Keratinocyte (primary cell): ENCODE measurements at regions not wholly inside any gene's neighbourhood (a gene's known extent, or its start where the extent isn't known, plus 50 kb on each side); places are given as distances from the start of the nearest gene placed in this dataset.

ENCODE experiments used
- EZH2 ChIP-seq: IDR thresholded peaks from one replicate; pipeline ENCODE4 v1.6.1; 2012; ENCODE audit warnings: inconsistent platforms, mild to moderate bottlenecking, low read length, moderate library complexity
- TF ChIP-seq, protein P1 (sequence below), 3 experiments: IDR thresholded peaks in 1 of 3; conservative IDR thresholded peaks in 1 of 3; optimal IDR thresholded peaks in 1 of 3; 2 replicates in 2 of 3; 3 replicates in 1 of 3; pipeline versions ENCODE3 to v1.5.1; 2011; ENCODE audit warnings: low read length in 3 of 3, mild to moderate bottlenecking in 3 of 3, moderate library complexity in 2 of 3, control low read depth in 1 of 3, inconsistent platforms in 1 of 3; ENCODE audit not compliant: insufficient read depth in 2 of 3; ENCODE audit errors: extremely low read depth in 1 of 3

DNA sequence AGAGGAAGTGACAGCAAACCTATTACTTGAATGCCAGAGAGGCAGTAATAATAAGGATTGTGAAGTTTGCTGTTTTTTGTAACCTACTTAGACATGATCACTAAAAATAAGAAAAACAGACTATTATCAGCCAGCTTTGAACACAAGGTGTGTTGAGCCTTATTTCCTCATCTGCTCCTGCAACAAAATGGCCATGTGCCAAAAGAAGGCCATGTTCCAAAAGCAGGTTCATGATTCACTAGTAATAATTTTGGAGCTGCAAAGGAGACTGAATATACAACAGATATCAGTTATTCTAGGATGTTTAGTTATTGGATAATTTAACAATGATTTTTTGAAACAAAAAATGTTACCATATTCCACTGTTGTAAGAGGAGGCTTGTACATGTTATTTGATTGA, 578.7 kb downstream of the SQOR start:
- TF ChIP-seq, protein P1, sequence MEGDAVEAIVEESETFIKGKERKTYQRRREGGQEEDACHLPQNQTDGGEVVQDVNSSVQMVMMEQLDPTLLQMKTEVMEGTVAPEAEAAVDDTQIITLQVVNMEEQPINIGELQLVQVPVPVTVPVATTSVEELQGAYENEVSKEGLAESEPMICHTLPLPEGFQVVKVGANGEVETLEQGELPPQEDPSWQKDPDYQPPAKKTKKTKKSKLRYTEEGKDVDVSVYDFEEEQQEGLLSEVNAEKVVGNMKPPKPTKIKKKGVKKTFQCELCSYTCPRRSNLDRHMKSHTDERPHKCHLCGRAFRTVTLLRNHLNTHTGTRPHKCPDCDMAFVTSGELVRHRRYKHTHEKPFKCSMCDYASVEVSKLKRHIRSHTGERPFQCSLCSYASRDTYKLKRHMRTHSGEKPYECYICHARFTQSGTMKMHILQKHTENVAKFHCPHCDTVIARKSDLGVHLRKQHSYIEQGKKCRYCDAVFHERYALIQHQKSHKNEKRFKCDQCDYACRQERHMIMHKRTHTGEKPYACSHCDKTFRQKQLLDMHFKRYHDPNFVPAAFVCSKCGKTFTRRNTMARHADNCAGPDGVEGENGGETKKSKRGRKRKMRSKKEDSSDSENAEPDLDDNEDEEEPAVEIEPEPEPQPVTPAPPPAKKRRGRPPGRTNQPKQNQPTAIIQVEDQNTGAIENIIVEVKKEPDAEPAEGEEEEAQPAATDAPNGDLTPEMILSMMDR (optimal IDR thresholded peaks at IDR 0.05 in 1 of 3, IDR thresholded peaks at IDR 0.05 in 1 of 3, conservative IDR thresholded peaks at IDR 0.05 in 1 of 3; ENCODE audit: extremely low read depth in 1 of 3, insufficient read depth in 2 of 3, low read length in 3 of 3): no peak
- no peak for TF ChIP-seq EZH2
